ENCODE measurements at regions not wholly inside any gene's neighbourhood (a gene's known extent, or its start where the extent isn't known, plus 50 kb on each side); places are given as distances from the start of the nearest gene placed in this dataset.

GRCh38 chr2:8259106-8259840 is 422.6 kb upstream of the ID2 start:
- TF ChIP-seq ELK1 (CRISPR knock-in tag; IDR thresholded peaks at IDR 0.05) (no peak), TCF7L2 (IDR thresholded peaks at IDR 0.05; ENCODE audit: low read depth, low read length) (no peak)

Measured in K562 (cell line).